Upper lobe of left lung (tissue), 4 donors: ENCODE measurements at regions not wholly inside any gene's neighbourhood (a gene's known extent, or its start where the extent isn't known, plus 50 kb on each side); places are given as distances from the start of the nearest gene placed in this dataset.
"Not testable (repeated sequence)": the region's sequence is repeated elsewhere in the genome, so short reads cannot be mapped to it uniquely, and the experiment has no call there.

ENCODE experiments used
- EP300 ChIP-seq, 4 donors: sonication (generic); formaldehyde crosslinking; IDR thresholded peaks; one replicate each; pipeline ENCODE4 v1.5.1; 2017; ENCODE audit warnings: antibody characterized with exemption in 4 of 4, control low read depth in 2 of 4
- POLR2A ChIP-seq, 4 donors: fragments of 450-650 bp; IDR thresholded peaks; one replicate each; pipeline ENCODE4 v1.5.1; 2016 to 2017; ENCODE audit warnings: antibody characterized with exemption in 4 of 4, mild to moderate bottlenecking in 2 of 4
- POLR2AphosphoS5 ChIP-seq, 2 donors: sonication (generic); formaldehyde crosslinking; IDR thresholded peaks; one replicate each; pipeline ENCODE4 v1.5.1; 2017; ENCODE audit warnings: antibody characterized with exemption in 2 of 2
- TF ChIP-seq, protein P1 (sequence below), 6 experiments: fragments of 450-650 bp in 4 of 6; fragments of 200-600 bp in 2 of 6; sonication (generic) in 2 of 6; IDR thresholded peaks; one replicate each; pipeline ENCODE4 v1.5.1; 2016 to 2019; ENCODE audit warnings: antibody characterized with exemption in 6 of 6

DNA sequence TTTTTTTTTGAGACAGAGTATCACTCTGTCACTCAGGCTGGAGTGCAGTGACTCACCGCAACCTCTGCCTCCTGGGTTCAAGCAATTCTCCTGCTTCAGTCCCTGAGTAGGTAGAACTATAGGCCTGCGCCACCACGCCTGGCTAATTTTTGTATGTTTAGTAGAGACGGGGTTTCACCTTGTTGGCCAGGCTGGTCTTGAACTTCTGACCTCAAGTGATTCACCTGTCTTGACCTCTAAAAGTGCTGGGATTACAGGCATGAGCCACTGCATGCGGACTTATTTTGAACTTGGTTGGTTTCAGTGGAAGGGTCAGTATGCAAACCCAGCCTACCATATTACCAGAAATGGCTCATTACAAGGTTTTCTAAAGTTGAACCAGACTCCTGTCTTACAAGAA is 61.6 kb upstream of the GBA3 start:
- TF ChIP-seq, protein P1, sequence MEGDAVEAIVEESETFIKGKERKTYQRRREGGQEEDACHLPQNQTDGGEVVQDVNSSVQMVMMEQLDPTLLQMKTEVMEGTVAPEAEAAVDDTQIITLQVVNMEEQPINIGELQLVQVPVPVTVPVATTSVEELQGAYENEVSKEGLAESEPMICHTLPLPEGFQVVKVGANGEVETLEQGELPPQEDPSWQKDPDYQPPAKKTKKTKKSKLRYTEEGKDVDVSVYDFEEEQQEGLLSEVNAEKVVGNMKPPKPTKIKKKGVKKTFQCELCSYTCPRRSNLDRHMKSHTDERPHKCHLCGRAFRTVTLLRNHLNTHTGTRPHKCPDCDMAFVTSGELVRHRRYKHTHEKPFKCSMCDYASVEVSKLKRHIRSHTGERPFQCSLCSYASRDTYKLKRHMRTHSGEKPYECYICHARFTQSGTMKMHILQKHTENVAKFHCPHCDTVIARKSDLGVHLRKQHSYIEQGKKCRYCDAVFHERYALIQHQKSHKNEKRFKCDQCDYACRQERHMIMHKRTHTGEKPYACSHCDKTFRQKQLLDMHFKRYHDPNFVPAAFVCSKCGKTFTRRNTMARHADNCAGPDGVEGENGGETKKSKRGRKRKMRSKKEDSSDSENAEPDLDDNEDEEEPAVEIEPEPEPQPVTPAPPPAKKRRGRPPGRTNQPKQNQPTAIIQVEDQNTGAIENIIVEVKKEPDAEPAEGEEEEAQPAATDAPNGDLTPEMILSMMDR (IDR thresholded peaks at IDR 0.05), result not testable (repeated sequence)
- not testable (repeated sequence) for TF ChIP-seq EP300, POLR2AphosphoS5, POLR2A (IDR thresholded peaks at IDR 0.05)
